ENCODE measurements at regions not wholly inside any gene's neighbourhood (a gene's known extent, or its start where the extent isn't known, plus 50 kb on each side); places are given as distances from the start of the nearest gene placed in this dataset.

GRCh38 chr12:114038962-114039361 lies 72.8 kb upstream of the RBM19 start:
- TF ChIP-seq, protein P1, sequence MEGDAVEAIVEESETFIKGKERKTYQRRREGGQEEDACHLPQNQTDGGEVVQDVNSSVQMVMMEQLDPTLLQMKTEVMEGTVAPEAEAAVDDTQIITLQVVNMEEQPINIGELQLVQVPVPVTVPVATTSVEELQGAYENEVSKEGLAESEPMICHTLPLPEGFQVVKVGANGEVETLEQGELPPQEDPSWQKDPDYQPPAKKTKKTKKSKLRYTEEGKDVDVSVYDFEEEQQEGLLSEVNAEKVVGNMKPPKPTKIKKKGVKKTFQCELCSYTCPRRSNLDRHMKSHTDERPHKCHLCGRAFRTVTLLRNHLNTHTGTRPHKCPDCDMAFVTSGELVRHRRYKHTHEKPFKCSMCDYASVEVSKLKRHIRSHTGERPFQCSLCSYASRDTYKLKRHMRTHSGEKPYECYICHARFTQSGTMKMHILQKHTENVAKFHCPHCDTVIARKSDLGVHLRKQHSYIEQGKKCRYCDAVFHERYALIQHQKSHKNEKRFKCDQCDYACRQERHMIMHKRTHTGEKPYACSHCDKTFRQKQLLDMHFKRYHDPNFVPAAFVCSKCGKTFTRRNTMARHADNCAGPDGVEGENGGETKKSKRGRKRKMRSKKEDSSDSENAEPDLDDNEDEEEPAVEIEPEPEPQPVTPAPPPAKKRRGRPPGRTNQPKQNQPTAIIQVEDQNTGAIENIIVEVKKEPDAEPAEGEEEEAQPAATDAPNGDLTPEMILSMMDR (IDR thresholded peaks at IDR 0.05), result no peak
- TF ChIP-seq POLR2A (IDR thresholded peaks at IDR 0.05) (no peak), POLR2AphosphoS5 (IDR thresholded peaks at IDR 0.05) (no peak), EP300 (IDR thresholded peaks at IDR 0.05; ENCODE audit: low read depth) (no peak)

All from transverse colon (tissue), 4 donors.